Smooth muscle cell (in vitro differentiated cells): ENCODE measurements at regions not wholly inside any gene's neighbourhood (a gene's known extent, or its start where the extent isn't known, plus 50 kb on each side); places are given as distances from the start of the nearest gene placed in this dataset.

Experiments used
- DNase-seq: peaks from one replicate; lab custom pipeline; 2025; ENCODE audit not compliant: unreplicated experiment; lab: John Stamatoyannopoulos, UW
- H2AFZ ChIP-seq: fragments of 200-600 bp; sonication (generic); 2 replicates; pipeline ENCODE4 v1.6.0; 2016; ENCODE audit warnings: antibody characterized with exemption, low read depth, mild to moderate bottlenecking
- H3F3A ChIP-seq: fragments of 200-600 bp; sonication (generic); 2 replicates; pipeline ENCODE4 v1.6.0; 2017; ENCODE audit warnings: antibody characterized with exemption, low read depth
- H3K27ac ChIP-seq: fragments of 200-600 bp; sonication (generic); 2 replicates; pipeline ENCODE4 v1.5.1; 2016; ENCODE audit warnings: low read depth, mild to moderate bottlenecking
- H3K27me3 ChIP-seq: fragments of 200-600 bp; sonication (generic); 2 replicates; pipeline ENCODE4 v1.6.1; 2016; ENCODE audit warnings: low read depth, mild to moderate bottlenecking
- H3K36me3 ChIP-seq: fragments of 200-600 bp; sonication (generic); 2 replicates; pipeline ENCODE4 v1.5.1; 2016; ENCODE audit warnings: low read depth
- H3K4me1 ChIP-seq: fragments of 200-600 bp; sonication (generic); 2 replicates; pipeline ENCODE4 v1.5.1; 2016; ENCODE audit warnings: low read depth
- H3K4me2 ChIP-seq: fragments of 200-600 bp; sonication (generic); 2 replicates; pipeline ENCODE4 v1.6.0; 2016; ENCODE audit warnings: mild to moderate bottlenecking
- H3K4me3 ChIP-seq: fragments of 200-600 bp; sonication (generic); 2 replicates; pipeline ENCODE4 v1.5.1; 2016; ENCODE audit warnings: mild to moderate bottlenecking
- H3K79me2 ChIP-seq: fragments of 200-600 bp; sonication (generic); 2 replicates; pipeline ENCODE4 v1.6.0; 2016; ENCODE audit warnings: low read depth, mild to moderate bottlenecking
- H3K9ac ChIP-seq: fragments of 200-600 bp; sonication (generic); 2 replicates; pipeline ENCODE4 v1.6.0; 2016; ENCODE audit warnings: low read depth
- H3K9me3 ChIP-seq: fragments of 200-600 bp; sonication (generic); replicated peaks from 2 replicates; pipeline ENCODE4 v1.5.1; 2016; ENCODE audit warnings: low read depth
- H4K20me1 ChIP-seq: fragments of 200-600 bp; sonication (generic); 2 replicates; pipeline ENCODE4 v1.6.0; 2016; ENCODE audit warnings: low read depth
- CTCF ChIP-seq: fragments of 200-600 bp; sonication (generic); IDR thresholded peaks from 2 replicates; pipeline ENCODE4 v1.5.1; 2017; ENCODE audit warnings: borderline replicate concordance, mild to moderate bottlenecking, antibody characterized with exemption; ENCODE audit not compliant: insufficient read depth, poor library complexity, severe bottlenecking
- WGBS: methylation state at CpG from one replicate; pipeline ENCODE4 v1.1.7; 2016; ENCODE audit warnings: low lambda C conversion rate; 5-methylcytosine and 5-hydroxymethylcytosine counted together

GRCh38 chr1:73953586-73953985, 244.4 kb downstream of the LRRIQ3 start:
- Histone ChIP-seq H3K36me3 (no peaks in the 10 kb centered on the region), H3K4me1 (no peaks in the 10 kb centered on the region), H3K79me2 (no peaks in the 10 kb centered on the region), H3F3A (no peaks in the 10 kb centered on the region), H3K4me3 (no peak overlapping the region), H3K9me3 (no peaks in the 10 kb centered on the region), H2AFZ (no peak overlapping the region), H3K27ac (no peak overlapping the region), H4K20me1 (no peaks in the 10 kb centered on the region), H3K27me3 (no peaks in the 10 kb centered on the region), H3K4me2 (no peak overlapping the region), H3K9ac (no peak overlapping the region)
- no peak for DNase-seq
- no peak for TF ChIP-seq CTCF
- WGBS: 87% methylated on average over 4 of the region's 4 CpGs

GRCh38 chr1:73953186-73953585, 244.8 kb downstream of the LRRIQ3 start:
- Histone ChIP-seq H3K4me2 (no peak overlapping the region), H3K79me2 (no peaks in the 10 kb centered on the region), H3K27me3 (no peaks in the 10 kb centered on the region), H4K20me1 (no peaks in the 10 kb centered on the region), H3K27ac (no peak overlapping the region), H3K9ac (no peak overlapping the region), H3K9me3 (no peaks in the 10 kb centered on the region), H3F3A (no peaks in the 10 kb centered on the region), H3K4me1 (no peaks in the 10 kb centered on the region), H3K36me3 (no peaks in the 10 kb centered on the region), H2AFZ (no peak overlapping the region), H3K4me3 (no peak overlapping the region)
- TF ChIP-seq CTCF: no peak
- 93% methylated on average over 5 of the region's 5 CpGs for WGBS
- no peak for DNase-seq

GRCh38 chr1:73948055-73948454, 249.9 kb downstream of the LRRIQ3 start:
- no peak overlapping the region for H3K27ac ChIP-seq
- no peak for TF ChIP-seq CTCF
- no peak overlapping the region for H2AFZ ChIP-seq

GRCh38 chr1:73947009-73947408, 251.0 kb downstream of the LRRIQ3 start:
- Histone ChIP-seq H3K4me3 (no peak overlapping the region), H3K27ac (no peak overlapping the region), H3K9me3 (no peaks in the 10 kb centered on the region), H3K27me3 (no peaks in the 10 kb centered on the region), H2AFZ (no peak overlapping the region), H3K36me3 (no peaks in the 10 kb centered on the region), H3K79me2 (no peaks in the 10 kb centered on the region), H4K20me1 (no peaks in the 10 kb centered on the region), H3K4me1 (no peaks in the 10 kb centered on the region), H3F3A (no peaks in the 10 kb centered on the region), H3K9ac (no peak overlapping the region), H3K4me2 (no peak overlapping the region)
- DNase-seq: no peak
- no peak for TF ChIP-seq CTCF
- WGBS: 90% methylated on average over 3 of the region's 3 CpGs

More at GRCh38 chr1:73948055-73948454, 249.9 kb downstream of the LRRIQ3 start:
- Histone ChIP-seq H3K4me3 (no peak overlapping the region), H3K4me2 (no peak overlapping the region), H3K9me3 (no peaks in the 10 kb centered on the region), H4K20me1 (no peaks in the 10 kb centered on the region), H3K9ac (no peak overlapping the region), H3K36me3 (no peaks in the 10 kb centered on the region), H3K4me1 (no peaks in the 10 kb centered on the region), H3K79me2 (no peaks in the 10 kb centered on the region), H3F3A (no peaks in the 10 kb centered on the region), H3K27me3 (no peaks in the 10 kb centered on the region)
- DNase-seq: no peak
